IMR-90 (cell line): ENCODE measurements at regions not wholly inside any gene's neighbourhood (a gene's known extent, or its start where the extent isn't known, plus 50 kb on each side); places are given as distances from the start of the nearest gene placed in this dataset.

Experiments
- ATAC-seq: fragments of 200-7000 bp; cut with Tn5 transposase; 2 replicates; pipeline ENCODE4 v1.9.1; 2020; ENCODE audit warnings: low read depth, mild to moderate bottlenecking, moderate library complexity
- BruUV-seq: library from RNA; stranded (reverse); fragments of 400-500 nt; replicated peaks from 2 replicates; lab custom pipeline; 2021; lab: Mats Ljungman, UMichigan
- CTCF ChIA-PET: fragments of 300-600 bp; formaldehyde crosslinking; extraction: SDS; loops from one replicate; lab custom pipeline; 2021; ENCODE audit warnings: antibody characterized with exemption; lab: Yijun Ruan, JAX
- POLR2A ChIA-PET: fragments of 300-600 bp; sonication (Branson Sonifier 250); formaldehyde crosslinking; loops from one replicate; lab custom pipeline; 2022; ENCODE audit warnings: antibody characterized with exemption; ENCODE audit not compliant: unreplicated experiment; lab: Charles Lee
- DNase-seq: peaks from one replicate; pipeline ENCODE4 v3.0.0; 2013
- H2AFZ ChIP-seq: replicated peaks from 2 replicates; pipeline ENCODE3; 2013; ENCODE audit warnings: low read length, mild to moderate bottlenecking; ENCODE audit not compliant: poor library complexity
- H2AK5ac ChIP-seq: 2 replicates; pipeline ENCODE4 v1.6.1; 2013; ENCODE audit warnings: low read depth, low read length, inconsistent platforms
- H2AK9ac ChIP-seq: replicated peaks from 2 replicates; pipeline ENCODE3; 2013; ENCODE audit warnings: mild to moderate bottlenecking, low read depth, low read length, moderate library complexity; ENCODE audit not compliant: poor library complexity
- H2BK120ac ChIP-seq: 2 replicates; pipeline ENCODE4 v1.6.1; 2013; ENCODE audit warnings: low read depth, low read length, inconsistent platforms
- H2BK15ac ChIP-seq: 3 replicates; pipeline ENCODE4 v1.6.1; 2013; ENCODE audit warnings: low read depth, low read length, inconsistent platforms
- H2BK20ac ChIP-seq: 2 replicates; pipeline ENCODE4 v1.6.1; 2013; ENCODE audit warnings: low read depth, mild to moderate bottlenecking, inconsistent platforms, low read length, moderate library complexity
- H2BK5ac ChIP-seq: 2 replicates; pipeline ENCODE4 v1.6.1; 2013; ENCODE audit warnings: mild to moderate bottlenecking, low read depth, low read length, inconsistent platforms; ENCODE audit not compliant: poor library complexity, severe bottlenecking
- H3K14ac ChIP-seq: replicated peaks from 2 replicates; pipeline ENCODE4 v1.6.1; 2013; ENCODE audit warnings: low read depth, low read length, inconsistent platforms
- H3K18ac ChIP-seq: 2 replicates; pipeline ENCODE4 v1.6.1; 2013; ENCODE audit warnings: low read depth, low read length, control low read depth
- H3K23ac ChIP-seq: 2 replicates; pipeline ENCODE4 v1.6.1; 2013; ENCODE audit warnings: low read depth, low read length, inconsistent platforms
- H3K27ac ChIP-seq: 2 replicates; pipeline ENCODE4 v1.5.1; 2013; ENCODE audit warnings: mild to moderate bottlenecking, control low read depth, low read length; ENCODE audit not compliant: insufficient read depth
- H3K27me3 ChIP-seq: 2 replicates; pipeline ENCODE4 v1.6.1; 2013; ENCODE audit warnings: low read length; ENCODE audit not compliant: control insufficient read depth, insufficient read depth
- H3K36me3 ChIP-seq: 2 replicates; pipeline ENCODE4 v1.6.1; 2013; ENCODE audit warnings: low read length, mixed read lengths; ENCODE audit not compliant: control insufficient read depth, insufficient read depth
- H3K4ac ChIP-seq: 2 replicates; pipeline ENCODE4 v1.6.1; 2013; ENCODE audit warnings: low read depth, low read length, inconsistent platforms
- H3K4me1 ChIP-seq: 2 replicates; pipeline ENCODE4 v1.6.1; 2013; ENCODE audit warnings: low read length, mixed read lengths; ENCODE audit not compliant: control insufficient read depth, insufficient read depth
- H3K4me2 ChIP-seq: 2 replicates; pipeline ENCODE4 v1.6.1; 2013; ENCODE audit warnings: low read depth, mild to moderate bottlenecking, control low read depth, low read length, moderate library complexity
- H3K4me3 ChIP-seq: 2 replicates; pipeline ENCODE4 v1.5.1; 2013; ENCODE audit warnings: low read depth, mild to moderate bottlenecking, control low read depth, low read length, moderate library complexity; ENCODE audit not compliant: insufficient read depth
- H3K56ac ChIP-seq: 2 replicates; pipeline ENCODE4 v1.6.1; 2013; ENCODE audit warnings: low read length, inconsistent platforms; ENCODE audit not compliant: insufficient read depth; ENCODE audit errors: extremely low read depth
- H3K79me1 ChIP-seq, 2 experiments: 2 replicates each; pipeline ENCODE4 v1.6.1; 2013; ENCODE audit warnings: low read length in 2 of 2, inconsistent platforms in 1 of 2, low read depth in 1 of 2
- H3K9ac ChIP-seq: 2 replicates; pipeline ENCODE4 v1.6.1; 2013; ENCODE audit warnings: low read depth, low read length, control low read depth
- H3K9me1 ChIP-seq: 2 replicates; pipeline ENCODE4 v1.6.1; 2013; ENCODE audit warnings: low read length, inconsistent platforms; ENCODE audit not compliant: insufficient read depth
- H3K9me3 ChIP-seq: 2 replicates; pipeline ENCODE4 v1.6.1; 2013; ENCODE audit warnings: low read length; ENCODE audit not compliant: control insufficient read depth, insufficient read depth
- H4K20me1 ChIP-seq: 2 replicates; pipeline ENCODE4 v1.6.1; 2013; ENCODE audit warnings: low read length, inconsistent platforms; ENCODE audit not compliant: insufficient read depth
- H4K5ac ChIP-seq: 2 replicates; pipeline ENCODE4 v1.6.1; 2013; ENCODE audit warnings: mild to moderate bottlenecking, low read depth, low read length, control low read depth
- H4K8ac ChIP-seq, 2 experiments: 2 replicates each; pipeline ENCODE4 v1.6.1; 2013; ENCODE audit warnings: low read depth in 2 of 2, low read length in 2 of 2, control low read depth in 1 of 2, inconsistent platforms in 1 of 2
- H4K91ac ChIP-seq: 2 replicates; pipeline ENCODE4 v1.6.1; 2013; ENCODE audit warnings: low read depth, low read length, inconsistent platforms; ENCODE audit not compliant: insufficient read depth
- FOS ChIP-seq: fragments of 150-350 bp; IDR thresholded peaks from 2 replicates; pipeline ENCODE4 v1.6.1; 2016; ENCODE audit warnings: low read depth, low read length
- MAFK ChIP-seq: IDR thresholded peaks from 2 replicates; pipeline ENCODE4 v1.6.1; 2012; ENCODE audit warnings: low read depth, low read length, improper control_type of control experiment
- MXI1 ChIP-seq: IDR thresholded peaks from 2 replicates; pipeline ENCODE4 v1.6.1; 2012; ENCODE audit warnings: low read depth, mild to moderate bottlenecking, low read length, moderate library complexity, borderline replicate concordance
- POLR2A ChIP-seq: IDR thresholded peaks from 2 replicates; pipeline ENCODE4 v1.6.1; 2012; ENCODE audit warnings: mild to moderate bottlenecking, low read depth, low read length
- SMC3 ChIP-seq: fragments of 150-350 bp; IDR thresholded peaks from 2 replicates; pipeline ENCODE4 v1.6.1; 2016; ENCODE audit warnings: low read depth, mild to moderate bottlenecking, antibody characterized with exemption, low read length, moderate library complexity
- WGBS, 2 experiments: methylation state at CpG; one replicate each; pipeline versions ENCODE4 v1.1.5 to v1.1.7; 2013; ENCODE audit warnings: missing lambda C conversion rate in 2 of 2; ENCODE audit not compliant: insufficient read length in 1 of 2; ENCODE audit errors: extremely low coverage in 2 of 2; 5-methylcytosine and 5-hydroxymethylcytosine counted together
- dilution Hi-C: fragments of 300-500 bp; cut with HindIII; formaldehyde crosslinking; loops from one replicate; pipeline ENCODE4 v1.14.3; 2018; ENCODE audit warnings: low sequenced_read_pairs; ENCODE audit not compliant: unreplicated experiment
- in situ Hi-C: fragments of 300-500 bp; cut with MboI; formaldehyde crosslinking; loops from 3 replicates; pipeline ENCODE4 v1.14.3; 2019; ENCODE audit warnings: low sequenced_read_pairs, inconsistent platforms, mixed read lengths
- intact Hi-C: fragments of 100-400 bp; cut with micrococcal nuclease; formaldehyde crosslinking; loops from 2 replicates; pipeline ENCODE4 v1.10.0; 2022

DNA sequence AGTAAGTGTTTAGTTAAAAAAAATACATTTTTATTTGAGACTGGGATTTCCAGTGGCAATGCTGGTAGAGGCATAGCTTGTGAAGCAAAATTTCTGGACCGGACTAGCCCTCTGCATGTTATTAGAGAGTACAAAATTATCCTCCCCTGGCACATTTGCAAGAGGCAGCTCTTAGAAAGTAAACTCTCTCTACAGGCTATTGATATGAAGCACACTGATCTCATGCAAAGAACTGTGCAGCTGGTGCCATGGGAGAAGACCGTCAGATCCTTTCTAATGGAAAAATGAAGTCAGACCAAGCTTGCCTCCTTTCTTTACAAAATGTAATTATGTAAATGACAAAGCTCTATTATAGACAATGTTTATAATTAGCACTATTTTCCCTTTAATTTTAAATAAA is 2717.2 kb downstream of the PCDH7 start:
- no peak overlapping the region for H4K91ac ChIP-seq
- H2BK120ac ChIP-seq = no peak overlapping the region
- no peak overlapping the region for H2BK15ac ChIP-seq
- dilution Hi-C loops = no loop called here
- no peak overlapping the region for H4K5ac ChIP-seq
- no peak for ATAC-seq
- H3K9ac ChIP-seq = no peak overlapping the region
- in situ Hi-C loops = no loop called here
- H3K36me3 ChIP-seq = no peaks in the 10 kb centered on the region
- no peaks in the 10 kb centered on the region for H3K27me3 ChIP-seq
- no peaks in the 10 kb centered on the region for H3K79me1 ChIP-seq
- WGBS, 2 experiments = no CpG with 5 or more reads among the region's 2 CpGs
- POLR2A ChIA-PET = no interaction called here
- H2AFZ ChIP-seq = no peak overlapping the region
- no peak overlapping the region for H3K27ac ChIP-seq
- no peak overlapping the region for H3K4ac ChIP-seq
- H3K4me1 ChIP-seq = no peaks in the 10 kb centered on the region
- TF ChIP-seq SMC3 (no peak), FOS (no peak), MXI1 (no peak), POLR2A (no peak), MAFK (no peak)
- no peak overlapping the region for H3K4me2 ChIP-seq
- no peaks in the 10 kb centered on the region for H4K20me1 ChIP-seq
- H3K9me1 ChIP-seq = no peaks in the 10 kb centered on the region
- H2AK9ac ChIP-seq = no peak overlapping the region
- CTCF ChIA-PET = no interaction called here
- no peak overlapping the region for H4K8ac ChIP-seq
- no peak overlapping the region for H3K18ac ChIP-seq
- H3K23ac ChIP-seq = no peak overlapping the region
- H2BK5ac ChIP-seq = no peak overlapping the region
- intact Hi-C loops = no loop called here
- 0 out of 2 replicates have a peak, but pooled peaks cover 4% of the 10 kb centered on the region for H3K9me3 ChIP-seq
- H2BK20ac ChIP-seq = no peak overlapping the region
- no peak overlapping the region for H3K56ac ChIP-seq
- no peak overlapping the region for H3K4me3 ChIP-seq
- no peak for DNase-seq
- H3K14ac ChIP-seq = no peak overlapping the region
- no TSS peak for BruUV-seq
- no peak overlapping the region for H2AK5ac ChIP-seq
